H1 (cell line): ENCODE measurements at regions not wholly inside any gene's neighbourhood (a gene's known extent, or its start where the extent isn't known, plus 50 kb on each side); places are given as distances from the start of the nearest gene placed in this dataset.

Experiments used
- ASH2L ChIP-seq: fragments of 200-600, 300-600 bp; sonication (generic); IDR thresholded peaks from one replicate; pipeline ENCODE4 v1.7.1; 2017; ENCODE audit warnings: low read length
- CHD7 ChIP-seq: fragments of 300-600 bp; sonication (generic); IDR thresholded peaks from 2 replicates; pipeline ENCODE4 v1.7.1; 2012; ENCODE audit warnings: low read length, moderate library complexity, mild to moderate bottlenecking, inconsistent platforms; ENCODE audit not compliant: insufficient replicate concordance
- CREB1 ChIP-seq: IDR thresholded peaks from 2 replicates; pipeline ENCODE4 v1.6.1; 2012; ENCODE audit warnings: inconsistent platforms
- JUND ChIP-seq: IDR thresholded peaks from 2 replicates; pipeline ENCODE4 v1.6.1; 2011; ENCODE audit warnings: mild to moderate bottlenecking, improper control_type of control experiment, low read length
- SIN3A ChIP-seq, 2 experiments: IDR thresholded peaks in 1 of 2; conservative IDR thresholded peaks in 1 of 2; 2 replicates each; pipeline ENCODE4 v1.6.1; 2011 to 2012; ENCODE audit warnings: low read length in 2 of 2, improper control_type of control experiment in 1 of 2, low read depth in 1 of 2, mild to moderate bottlenecking in 1 of 2
- SIX5 ChIP-seq: IDR thresholded peaks from 2 replicates; pipeline ENCODE4 v1.6.1; 2011; ENCODE audit warnings: mild to moderate bottlenecking, low read depth, low read length
- SRF ChIP-seq: IDR thresholded peaks from 2 replicates; pipeline ENCODE4 v1.6.1; 2011; ENCODE audit warnings: mild to moderate bottlenecking, low read depth, low read length, moderate library complexity
- YY1 ChIP-seq: IDR thresholded peaks from 2 replicates; pipeline ENCODE4 v1.6.1; 2011; ENCODE audit warnings: low read depth, mild to moderate bottlenecking, low read length
- ZNF274 ChIP-seq: IDR thresholded peaks from 2 replicates; pipeline ENCODE4 v1.7.0; 2012; ENCODE audit warnings: low read length, borderline replicate concordance; ENCODE audit errors: extremely low read depth
- TF ChIP-seq, protein P1 (sequence below): IDR thresholded peaks from 2 replicates; pipeline ENCODE4 v1.6.1; 2012; ENCODE audit warnings: low read length, inconsistent platforms
- TF ChIP-seq, protein P2 (sequence below): IDR thresholded peaks from 2 replicates; pipeline ENCODE4 v1.6.1; 2012; ENCODE audit warnings: inconsistent platforms

DNA sequence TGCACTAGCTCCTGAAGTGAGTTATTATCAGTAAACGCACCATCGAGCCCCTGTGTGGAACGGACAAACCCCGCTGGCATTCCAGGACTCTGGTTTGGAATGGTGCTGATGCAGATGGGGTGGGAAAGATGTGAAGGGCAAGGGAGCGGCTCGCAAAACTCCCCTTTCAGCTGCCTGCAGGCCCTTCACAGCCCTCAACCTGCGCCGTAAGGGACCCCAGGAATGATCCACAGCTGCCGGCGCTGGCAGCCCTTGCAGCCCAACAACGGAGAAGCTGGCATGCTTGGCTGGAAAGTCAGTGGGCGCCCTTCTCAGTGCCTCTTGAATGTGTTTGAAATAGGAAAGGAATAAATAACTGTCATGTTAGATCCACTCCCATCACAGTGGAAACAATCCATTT lies 1445.5 kb downstream of the BRD1 start (continued):
- TF ChIP-seq CHD7 (no peak), YY1 (no peak), JUND (no peak), SRF (no peak), ZNF274 (no peak), CREB1 (no peak), SIX5 (no peak), ASH2L (no peak), SIN3A (conservative IDR thresholded peaks at IDR 0.05 in 1 of 2, IDR thresholded peaks at IDR 0.05 in 1 of 2; ENCODE audit: low read depth in 1 of 2, low read length in 2 of 2) (no peak)
- TF ChIP-seq, protein P1, sequence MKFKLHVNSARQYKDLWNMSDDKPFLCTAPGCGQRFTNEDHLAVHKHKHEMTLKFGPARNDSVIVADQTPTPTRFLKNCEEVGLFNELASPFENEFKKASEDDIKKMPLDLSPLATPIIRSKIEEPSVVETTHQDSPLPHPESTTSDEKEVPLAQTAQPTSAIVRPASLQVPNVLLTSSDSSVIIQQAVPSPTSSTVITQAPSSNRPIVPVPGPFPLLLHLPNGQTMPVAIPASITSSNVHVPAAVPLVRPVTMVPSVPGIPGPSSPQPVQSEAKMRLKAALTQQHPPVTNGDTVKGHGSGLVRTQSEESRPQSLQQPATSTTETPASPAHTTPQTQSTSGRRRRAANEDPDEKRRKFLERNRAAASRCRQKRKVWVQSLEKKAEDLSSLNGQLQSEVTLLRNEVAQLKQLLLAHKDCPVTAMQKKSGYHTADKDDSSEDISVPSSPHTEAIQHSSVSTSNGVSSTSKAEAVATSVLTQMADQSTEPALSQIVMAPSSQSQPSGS: no peak
- TF ChIP-seq, protein P2, sequence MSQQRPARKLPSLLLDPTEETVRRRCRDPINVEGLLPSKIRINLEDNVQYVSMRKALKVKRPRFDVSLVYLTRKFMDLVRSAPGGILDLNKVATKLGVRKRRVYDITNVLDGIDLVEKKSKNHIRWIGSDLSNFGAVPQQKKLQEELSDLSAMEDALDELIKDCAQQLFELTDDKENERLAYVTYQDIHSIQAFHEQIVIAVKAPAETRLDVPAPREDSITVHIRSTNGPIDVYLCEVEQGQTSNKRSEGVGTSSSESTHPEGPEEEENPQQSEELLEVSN: no peak
